ENCODE measurements at regions not wholly inside any gene's neighbourhood (a gene's known extent, or its start where the extent isn't known, plus 50 kb on each side); places are given as distances from the start of the nearest gene placed in this dataset.

GRCh38 chr2:120949027-120949956 lies 213.6 kb downstream of the GLI2 start:
- no peaks in the 10 kb centered on the region for H3K79me2 ChIP-seq (ENCODE audit: control insufficient read depth, insufficient read depth, low read length)
- H3K4me2 ChIP-seq (ENCODE audit: control insufficient read depth, insufficient read depth) = no peak overlapping the region
- no peaks in the 10 kb centered on the region for H3K4me1 ChIP-seq (ENCODE audit: control insufficient read depth, insufficient read depth, low read length)
- H4K20me1 ChIP-seq (ENCODE audit: control insufficient read depth, insufficient read depth) = no peaks in the 10 kb centered on the region; the same call in 1 of the 2 replicates
- no peak overlapping the region for H3K27ac ChIP-seq (ENCODE audit: control insufficient read depth, insufficient read depth)
- WGBS (ENCODE audit: insufficient coverage, insufficient replicate concordance, low lambda C conversion rate, missing lambda C conversion rate) = 31% methylated on average over 12 of the region's 12 CpGs
- intact Hi-C loops (cut with micrococcal nuclease; ENCODE audit: unreplicated experiment) = loop anchor here (5.0 kb wide), 1 partner anchor 252 kb away; no protein-coding TSS in a partner anchor
- H3K9ac ChIP-seq (ENCODE audit: control insufficient read depth, insufficient read depth, low read length) = no peak overlapping the region
- ChIA-PET SMC1A (ENCODE audit: uncharacterized antibody, unreplicated experiment) (no interaction called here), CTCF (interaction anchor here (0.7 kb wide), 1 partner anchor 253 kb away, joined by 4 read pairs; no protein-coding TSS in a partner anchor), POLR2A (no interaction called here), RAD21 (ENCODE audit: unreplicated experiment) (no interaction called here)
- H3K36me3 ChIP-seq (ENCODE audit: control insufficient read depth in 2 of 2, insufficient read depth in 2 of 2, low read length in 1 of 2) = no peaks in the 10 kb centered on the region
- no peaks in the 10 kb centered on the region; a peak in 1 of 4 replicates for H3K27me3 ChIP-seq (replicated peaks in 1 of 2; ENCODE audit: control insufficient read depth in 2 of 2, insufficient read depth in 2 of 2, low read length in 1 of 2)
- no peaks in the 10 kb centered on the region for H3K9me3 ChIP-seq (replicated peaks; ENCODE audit: control insufficient read depth, insufficient read depth, low read length)
- no peak for DNase-seq (ENCODE audit: low read depth, low spot score)
- no peak for FAIRE-seq
- in situ Hi-C loops (cut with MboI) = no loop called here
- ATAC-seq = peak; percentile 59
- H3K4me3 ChIP-seq = no peak overlapping the region
- no peak for TF ChIP-seq TAF1 (IDR thresholded peaks at IDR 0.05; ENCODE audit: borderline replicate concordance, low read depth, low read length)
- TF ChIP-seq CTCF (IDR thresholded peaks at IDR 0.05 in 2 of 3, conservative IDR thresholded peaks at IDR 0.05 in 1 of 3; ENCODE audit: control insufficient read depth in 2 of 3, extremely low read depth in 1 of 3, insufficient read depth in 1 of 3, low read depth in 3 of 3, low read length in 3 of 3) = peak; percentile 14 to 22 (median 17); a peak in 2 of 6 replicates
- 0 out of 2 replicates have a peak, but pooled peaks have one; percentile 5 for TF ChIP-seq SMC3 (IDR thresholded peaks at IDR 0.05; ENCODE audit: borderline replicate concordance, low read length)
- H2AFZ ChIP-seq (ENCODE audit: control insufficient read depth, low read depth, low read length) = no peak overlapping the region
- BruUV-seq (replicated peaks) = no TSS peak
